Inferior parietal cortex (tissue), 1 donor: ENCODE measurements at regions not wholly inside any gene's neighbourhood (a gene's known extent, or its start where the extent isn't known, plus 50 kb on each side); places are given as distances from the start of the nearest gene placed in this dataset.

Experiments used
- DNase-seq: peaks from one replicate; pipeline ENCODE4 v3.0.0-alpha.2; 2016; ENCODE audit errors: extremely low spot score

DNA sequence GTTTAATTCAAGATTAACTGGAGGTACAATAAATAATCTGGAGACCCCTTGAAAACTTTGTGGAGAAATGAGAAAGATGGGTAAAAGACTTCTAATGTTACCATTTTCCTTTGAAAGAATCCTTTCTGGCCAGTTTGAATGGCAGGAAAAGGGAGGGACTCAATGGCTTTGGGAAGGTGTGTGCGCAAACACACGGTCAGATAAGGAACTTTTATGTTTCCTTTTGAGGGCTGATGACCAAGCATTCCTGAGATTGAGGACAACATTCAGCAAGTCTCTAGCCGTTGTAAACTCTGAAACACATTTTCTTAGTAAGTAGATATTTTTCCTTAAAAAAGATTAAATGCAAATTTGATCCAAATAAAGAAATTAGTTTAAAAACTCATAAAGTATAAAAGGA is 909.7 kb upstream of the TENM4 start:
- no peak for DNase-seq

DNA sequence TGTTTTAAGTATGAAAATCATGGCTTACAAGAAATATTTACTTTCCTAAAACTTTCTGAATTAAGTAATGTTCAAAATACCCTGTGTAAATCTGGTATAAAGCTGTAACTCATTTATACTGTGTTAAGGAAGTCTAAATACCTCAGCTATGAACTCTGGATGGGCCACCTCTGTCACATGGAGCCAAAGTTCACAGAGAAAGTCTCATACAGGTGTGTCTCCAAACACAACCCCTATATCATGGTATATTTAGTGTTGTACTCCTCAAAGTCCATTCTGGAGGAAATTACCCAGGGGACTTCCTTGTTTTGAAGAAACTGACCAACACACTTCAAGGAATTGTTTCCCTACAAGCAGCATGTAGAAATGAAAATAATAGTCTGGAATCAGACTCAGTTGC is 909.2 kb upstream of the TENM4 start:
- no peak for DNase-seq

DNA sequence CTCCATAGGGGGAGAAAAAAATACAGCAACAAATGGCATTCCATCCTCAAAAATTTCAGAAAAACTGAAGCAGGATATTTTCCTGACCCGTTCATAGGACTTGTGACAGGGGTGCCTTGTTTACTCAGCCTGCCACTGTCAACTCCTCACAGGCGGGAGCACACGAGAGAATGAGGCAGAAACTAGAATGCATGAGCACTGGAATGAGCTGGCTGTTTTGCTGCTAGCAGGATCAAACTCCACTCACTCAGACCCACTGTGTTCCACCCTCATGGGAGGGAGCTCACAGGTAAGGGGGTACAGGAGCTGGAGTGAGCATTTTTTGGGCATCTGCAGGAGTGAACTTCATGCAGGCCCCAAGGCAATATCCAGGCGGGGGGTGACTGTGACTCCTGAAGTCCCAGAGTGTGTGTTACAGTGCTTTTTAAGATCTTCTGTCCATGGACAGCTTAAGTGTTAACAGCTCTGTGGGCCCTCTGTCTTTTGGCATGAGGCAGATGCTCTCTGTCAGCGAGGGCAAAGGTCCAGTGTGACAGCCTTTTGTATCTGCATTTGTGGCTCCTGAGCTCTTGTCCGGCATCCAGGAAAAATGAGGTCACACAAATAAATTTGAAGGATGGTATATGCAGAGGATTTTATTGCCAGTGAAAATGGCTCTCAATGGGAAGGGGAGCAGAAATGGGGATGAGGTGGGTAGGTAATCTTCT is 905.7 kb upstream of the TENM4 start:
- no peak for DNase-seq

DNA sequence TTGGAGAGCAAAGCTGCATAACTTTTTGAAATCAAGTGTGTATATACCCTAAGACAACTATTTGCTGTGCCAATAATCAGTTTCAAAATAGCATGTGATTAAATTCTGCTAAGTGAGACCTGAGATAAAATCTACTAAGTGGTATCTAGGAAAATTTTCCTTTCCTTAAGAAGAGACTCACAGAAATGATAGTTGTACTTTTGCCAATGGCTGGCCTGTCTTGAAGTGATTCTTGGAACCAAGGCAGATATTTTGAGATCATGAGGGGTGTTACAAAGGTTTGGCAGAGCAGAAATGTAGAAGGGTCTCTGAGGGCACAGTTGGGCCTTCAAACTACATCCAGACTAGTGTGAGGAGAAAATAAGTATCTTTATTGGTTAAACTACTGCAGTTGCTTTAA is 902.6 kb upstream of the TENM4 start:
- DNase-seq, result no peak

GRCh38 chr11:80338231-80338630 is 897.4 kb upstream of the TENM4 start:
- DNase-seq, result no peak

- no peak for DNase-seq
Observed at GRCh38 chr11:80331694-80332093, 890.9 kb upstream of the TENM4 start.

DNA sequence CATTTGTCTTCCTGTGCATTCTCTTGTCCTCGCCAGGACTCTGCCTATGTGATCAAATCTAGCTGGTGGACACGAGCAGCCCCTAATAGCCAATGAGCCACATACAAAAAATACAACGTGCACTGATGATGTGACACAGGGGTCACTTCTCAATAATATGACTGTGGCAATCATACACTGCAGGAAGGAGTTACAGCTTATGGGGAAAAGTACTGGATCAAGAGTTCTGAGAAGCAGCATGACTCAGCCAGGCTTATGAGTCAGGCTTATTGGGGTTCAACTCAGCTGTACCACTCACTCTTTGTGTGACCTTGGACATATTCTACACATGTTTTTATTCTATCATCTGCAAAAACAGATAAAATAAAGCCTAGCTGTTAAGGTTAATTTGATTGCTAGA is 889.4 kb upstream of the TENM4 start:
- DNase-seq, result no peak

DNA sequence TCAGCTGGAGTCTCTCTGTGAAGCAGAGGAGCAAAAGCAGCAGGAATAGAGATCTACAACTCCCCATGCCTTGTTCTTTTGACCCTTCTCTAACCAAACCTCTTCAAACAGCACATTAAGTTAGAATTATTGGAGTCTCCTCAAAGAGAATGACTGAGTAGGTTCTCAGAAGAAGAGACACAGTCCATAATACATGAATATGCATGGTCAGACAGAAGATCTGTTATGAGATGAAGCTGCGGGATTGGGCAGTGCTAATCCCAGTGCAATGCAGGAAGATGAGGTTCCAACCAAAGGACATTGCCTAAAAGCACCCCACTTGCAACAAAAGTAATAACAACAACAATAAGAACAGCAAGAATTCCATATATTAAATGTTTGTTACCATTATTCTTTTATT is 887.9 kb upstream of the TENM4 start:
- DNase-seq, result no peak

GRCh38 chr11:80327956-80328614 is 887.3 kb upstream of the TENM4 start:
- DNase-seq, result no peak

DNA sequence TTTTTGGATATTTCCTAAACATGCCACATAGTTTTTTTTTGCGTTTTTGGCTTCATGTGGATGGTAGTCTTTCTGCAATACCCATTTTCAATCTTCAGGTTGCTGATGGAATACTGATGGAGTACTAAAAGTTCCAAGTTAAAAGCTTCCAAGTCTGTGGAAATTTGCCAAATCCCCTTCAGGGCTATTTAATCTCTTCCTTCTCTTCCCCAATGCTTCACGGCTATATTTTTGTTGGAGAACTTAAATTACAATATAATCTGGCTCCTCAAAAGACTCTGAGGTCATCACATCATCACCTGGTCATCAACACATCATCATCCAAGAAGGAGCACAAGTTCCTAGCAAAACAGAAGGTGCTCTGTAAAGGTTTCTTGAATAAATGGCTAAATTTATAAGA is 881.0 kb upstream of the TENM4 start:
- no peak for DNase-seq

DNA sequence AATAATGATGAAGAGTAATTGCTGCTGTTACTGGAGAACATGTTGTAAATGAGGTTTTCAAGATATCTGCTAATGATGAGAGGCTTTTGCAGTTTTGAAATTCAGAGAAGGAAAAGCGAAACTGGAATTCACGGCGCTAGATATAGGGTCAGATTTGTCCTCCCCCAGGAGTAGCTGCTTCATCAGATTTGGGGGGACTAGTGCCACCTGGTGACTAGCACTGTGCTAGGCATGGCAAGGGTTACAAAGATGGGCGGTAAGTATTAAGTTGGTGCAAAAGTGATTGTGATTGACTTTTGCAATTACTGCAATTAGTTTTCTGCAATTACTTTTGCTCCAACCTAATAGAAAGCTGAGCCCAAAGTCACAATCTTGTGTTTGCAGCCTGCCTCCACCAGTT is 879.9 kb upstream of the TENM4 start:
- no peak for DNase-seq

DNA sequence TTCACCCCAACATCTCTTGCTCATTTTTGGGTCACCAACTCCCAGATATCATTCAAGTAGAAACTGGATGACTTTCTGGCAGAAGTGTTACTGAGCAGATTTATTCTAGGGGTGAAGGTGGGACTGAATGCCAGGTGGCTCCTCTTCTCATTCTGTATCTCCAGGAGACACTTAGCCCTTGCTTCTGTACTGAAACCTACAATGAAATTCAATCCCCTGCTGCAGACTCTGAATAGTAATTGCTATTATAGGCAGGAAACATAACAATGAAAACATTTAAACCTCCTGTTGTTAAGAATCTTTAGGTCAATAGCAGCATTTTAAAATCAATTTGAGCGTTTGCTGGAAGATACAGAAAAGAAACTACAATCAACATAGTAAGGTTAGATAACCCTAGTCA is 879.4 kb upstream of the TENM4 start:
- no peak for DNase-seq

DNA sequence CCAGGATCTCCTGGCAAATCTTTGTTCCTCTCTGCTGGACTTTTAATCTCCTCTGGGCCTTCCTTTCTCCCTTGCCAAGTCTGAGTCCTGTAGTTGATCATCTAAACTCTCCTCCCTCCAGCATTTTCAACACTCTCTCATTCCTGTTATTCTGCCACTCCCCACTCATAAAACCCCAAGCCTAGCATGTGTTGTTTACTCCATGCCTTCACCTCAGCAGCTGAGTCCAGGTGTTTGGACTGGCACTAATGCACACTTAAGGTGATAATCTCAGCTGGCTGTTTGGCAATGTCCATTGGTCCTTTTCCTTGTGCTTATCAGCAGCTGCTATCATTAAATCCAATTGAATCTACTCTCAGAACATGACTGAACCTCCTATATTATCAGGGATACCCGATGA is 876.8 kb upstream of the TENM4 start:
- no peak for DNase-seq

DNA sequence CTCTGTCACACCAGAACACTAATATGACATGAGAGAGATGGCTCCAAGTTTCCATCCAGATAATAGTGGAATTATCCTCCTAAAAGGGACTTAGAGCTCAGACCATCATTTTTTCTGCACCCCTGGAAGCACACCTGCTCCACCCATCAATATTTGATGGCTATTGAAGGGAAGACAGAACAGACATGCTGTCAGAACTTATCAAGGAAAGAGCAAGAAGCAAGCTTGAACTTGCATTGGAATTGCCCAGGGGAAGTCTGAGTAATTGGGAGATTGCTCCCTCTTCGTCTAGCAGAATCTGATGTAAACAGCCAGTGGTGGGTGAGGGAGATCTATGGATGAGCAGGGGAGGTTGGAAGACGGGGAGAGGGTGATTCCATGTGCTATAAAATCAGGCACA is 874.4 kb upstream of the TENM4 start:
- no peak for DNase-seq

- no peak for DNase-seq
Observed at GRCh38 chr11:80309301-80309700, 868.5 kb upstream of the TENM4 start.

DNA sequence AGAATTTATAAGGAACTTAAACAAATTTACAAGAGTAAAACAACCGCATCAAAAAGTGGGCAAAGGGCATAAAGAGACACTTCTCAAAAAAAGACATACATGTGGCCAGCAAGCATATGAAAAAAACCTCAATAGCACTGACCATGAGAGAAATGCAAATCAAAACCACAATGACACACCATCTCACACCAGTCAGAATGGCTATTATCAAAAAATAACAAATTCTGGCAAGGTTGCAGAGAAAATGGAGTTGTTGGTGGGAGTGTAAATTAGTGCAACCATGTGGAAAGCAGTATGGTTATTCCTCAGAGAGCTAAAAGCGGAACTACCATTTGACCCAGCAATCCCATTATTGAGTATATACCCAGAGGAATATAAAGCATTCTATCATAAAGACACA is 866.8 kb upstream of the TENM4 start:
- no peak for DNase-seq

GRCh38 chr11:80297858-80298632 is 857.2 kb upstream of the TENM4 start:
- no peak for DNase-seq

- no peak for DNase-seq
Observed at GRCh38 chr11:80293293-80293692, 852.5 kb upstream of the TENM4 start.

GRCh38 chr11:80284946-80285785 is 844.3 kb upstream of the TENM4 start:
- DNase-seq, result no peak

DNA sequence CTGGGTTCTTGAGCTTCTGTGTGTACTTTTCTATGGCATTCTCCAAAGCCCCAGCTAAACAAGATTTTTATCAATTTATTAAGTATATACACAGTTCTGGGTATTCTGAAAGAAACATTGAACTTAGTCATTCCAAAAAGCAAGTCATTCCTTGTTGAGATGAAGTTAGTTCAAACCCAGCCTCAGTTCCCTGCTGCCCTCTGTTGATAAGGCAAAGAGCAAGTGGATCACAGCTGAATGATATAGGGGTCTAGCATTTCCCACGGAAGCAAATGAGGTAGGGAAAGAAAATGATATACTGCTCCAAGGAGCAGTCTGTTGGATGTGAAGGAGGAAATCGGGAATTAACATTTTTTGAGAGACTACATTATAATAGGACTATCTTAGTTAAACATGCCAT is 841.8 kb upstream of the TENM4 start:
- no peak for DNase-seq

DNA sequence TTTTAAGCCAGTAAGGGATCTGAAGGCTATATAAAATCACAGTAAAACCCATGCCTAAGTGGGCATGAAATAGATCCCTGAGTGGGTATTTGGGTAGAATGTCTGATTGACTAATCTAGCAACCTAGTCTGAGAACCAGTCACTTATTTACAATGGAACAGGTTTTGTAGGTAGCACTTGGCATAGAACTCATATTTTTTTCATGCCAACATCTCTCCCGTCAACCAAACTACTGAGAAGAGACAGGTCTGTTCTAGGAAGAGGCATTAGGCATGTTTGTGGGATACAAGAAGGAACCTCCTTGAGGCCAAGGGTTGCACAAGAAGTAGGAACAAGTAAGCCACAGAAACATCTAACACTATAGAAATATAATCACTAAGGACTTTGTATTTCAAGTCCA is 840.4 kb upstream of the TENM4 start:
- no peak for DNase-seq

- DNase-seq, result no peak
Observed at GRCh38 chr11:80280737-80281136, 839.9 kb upstream of the TENM4 start.
